Cardiac muscle cell (in vitro differentiated cells and primary cell): ENCODE measurements at regions not wholly inside any gene's neighbourhood (a gene's known extent, or its start where the extent isn't known, plus 50 kb on each side); places are given as distances from the start of the nearest gene placed in this dataset.

Experiments
- DNase-seq, 2 donors: peaks; one replicate each; pipeline versions ENCODE4 v3.0.0 to v3.0.0-alpha.2; 2010 to 2017; ENCODE audit warnings: low read depth in 1 of 2, low spot score in 1 of 2
- H3K27ac ChIP-seq: fragments of 200-600 bp; sonication (generic); 2 replicates; pipeline ENCODE4 v1.5.1; 2016
- H3K27me3 ChIP-seq: fragments of 200-600 bp; sonication (generic); 2 replicates; pipeline ENCODE4 v1.6.0; 2016; ENCODE audit warnings: control low read depth
- H3K36me3 ChIP-seq: fragments of 200-600 bp; sonication (generic); 2 replicates; pipeline ENCODE4 v1.5.1; 2016; ENCODE audit warnings: control low read depth
- H3K4me1 ChIP-seq: fragments of 200-600 bp; sonication (generic); 2 replicates; pipeline ENCODE4 v1.8.1; 2017; ENCODE audit warnings: low read depth, mild to moderate bottlenecking, mixed run types
- H3K4me3 ChIP-seq: fragments of 200-600 bp; sonication (generic); 2 replicates; pipeline ENCODE4 v1.5.1; 2016; ENCODE audit warnings: mild to moderate bottlenecking
- H3K9me3 ChIP-seq: fragments of 200-600 bp; sonication (generic); 2 replicates; pipeline ENCODE4 v1.5.1; 2017; ENCODE audit warnings: low read depth, mild to moderate bottlenecking, control low read depth
- TF ChIP-seq, protein P1 (sequence below): IDR thresholded peaks from 2 replicates; pipeline ENCODE4 v1.5.1; 2012; ENCODE audit warnings: low read depth, mild to moderate bottlenecking, low read length

DNA sequence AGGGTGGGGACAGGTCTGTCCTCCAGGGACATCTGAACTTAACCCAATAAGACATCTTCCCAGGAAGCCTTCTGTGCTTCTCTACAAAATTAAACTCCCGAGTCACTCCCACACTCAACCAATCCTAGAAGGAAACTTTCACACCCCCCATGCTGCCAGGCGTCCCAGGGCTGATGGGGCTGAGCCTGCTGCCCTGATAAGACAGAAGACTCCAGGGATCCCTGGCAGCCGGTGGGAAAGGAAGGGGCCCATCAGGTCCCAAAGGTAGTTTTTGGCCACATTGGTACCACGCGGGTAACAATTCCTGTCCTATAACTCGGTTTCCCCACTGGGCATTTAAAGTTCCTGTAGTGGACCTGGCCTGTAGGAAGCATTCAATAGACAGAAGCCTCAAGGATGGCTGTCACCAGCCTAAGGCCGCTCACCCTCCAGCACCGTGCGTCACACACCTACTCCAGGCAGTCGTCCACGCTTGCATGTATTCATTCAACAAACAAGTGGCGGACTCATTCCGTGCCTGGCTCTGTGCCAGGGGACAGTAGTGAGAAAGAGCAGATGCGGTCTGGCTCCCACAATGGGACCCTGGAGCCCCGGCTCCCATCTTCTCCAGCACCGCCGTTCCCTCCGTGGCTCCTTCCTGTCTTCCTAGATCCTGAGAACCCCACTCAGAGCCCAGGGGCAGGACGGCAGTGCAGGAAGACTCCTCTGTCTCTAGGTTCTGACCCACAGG is 465.2 kb downstream of the NPHP4 start:
- DNase-seq = no peak
- Histone ChIP-seq H3K36me3 (no peaks in the 10 kb centered on the region), H3K4me1 (no peaks in the 10 kb centered on the region), H3K27me3 (no peaks in the 10 kb centered on the region), H3K9me3 (no peaks in the 10 kb centered on the region), H3K4me3 (no peak overlapping the region), H3K27ac (no peak overlapping the region)
- TF ChIP-seq, protein P1, sequence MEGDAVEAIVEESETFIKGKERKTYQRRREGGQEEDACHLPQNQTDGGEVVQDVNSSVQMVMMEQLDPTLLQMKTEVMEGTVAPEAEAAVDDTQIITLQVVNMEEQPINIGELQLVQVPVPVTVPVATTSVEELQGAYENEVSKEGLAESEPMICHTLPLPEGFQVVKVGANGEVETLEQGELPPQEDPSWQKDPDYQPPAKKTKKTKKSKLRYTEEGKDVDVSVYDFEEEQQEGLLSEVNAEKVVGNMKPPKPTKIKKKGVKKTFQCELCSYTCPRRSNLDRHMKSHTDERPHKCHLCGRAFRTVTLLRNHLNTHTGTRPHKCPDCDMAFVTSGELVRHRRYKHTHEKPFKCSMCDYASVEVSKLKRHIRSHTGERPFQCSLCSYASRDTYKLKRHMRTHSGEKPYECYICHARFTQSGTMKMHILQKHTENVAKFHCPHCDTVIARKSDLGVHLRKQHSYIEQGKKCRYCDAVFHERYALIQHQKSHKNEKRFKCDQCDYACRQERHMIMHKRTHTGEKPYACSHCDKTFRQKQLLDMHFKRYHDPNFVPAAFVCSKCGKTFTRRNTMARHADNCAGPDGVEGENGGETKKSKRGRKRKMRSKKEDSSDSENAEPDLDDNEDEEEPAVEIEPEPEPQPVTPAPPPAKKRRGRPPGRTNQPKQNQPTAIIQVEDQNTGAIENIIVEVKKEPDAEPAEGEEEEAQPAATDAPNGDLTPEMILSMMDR = no peak

DNA sequence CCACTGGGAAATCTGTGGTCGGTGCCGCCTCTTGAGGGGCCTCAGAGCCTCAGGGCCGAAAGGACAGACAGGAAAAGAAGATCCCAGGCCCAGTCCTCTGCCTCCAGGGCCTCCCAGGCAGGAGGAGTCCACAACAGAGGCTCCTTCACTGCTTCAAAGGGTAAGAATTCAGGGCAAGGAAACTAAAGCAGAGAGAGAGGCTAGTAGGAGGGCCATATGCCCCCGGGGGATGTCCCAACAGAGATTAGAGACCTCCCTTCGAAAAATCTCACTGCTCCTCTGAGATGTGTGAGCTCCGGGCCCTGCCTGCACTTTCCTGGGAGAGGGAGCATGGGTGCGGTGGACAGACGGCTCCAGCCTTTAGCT is 465.9 kb downstream of the NPHP4 start:
- H3K4me3 ChIP-seq = no peak overlapping the region
- TF ChIP-seq, protein P1 = no peak
- H3K36me3 ChIP-seq = no peaks in the 10 kb centered on the region
- no peaks in the 10 kb centered on the region for H3K9me3 ChIP-seq
- no peaks in the 10 kb centered on the region for H3K27me3 ChIP-seq
- H3K27ac ChIP-seq = no peak overlapping the region
- no peak for DNase-seq
- no peaks in the 10 kb centered on the region for H3K4me1 ChIP-seq

- Histone ChIP-seq H3K4me3 (no peak overlapping the region), H3K27ac (no peak overlapping the region), H3K9me3 (no peaks in the 10 kb centered on the region), H3K27me3 (no peaks in the 10 kb centered on the region), H3K4me1 (no peaks in the 10 kb centered on the region), H3K36me3 (no peaks in the 10 kb centered on the region)
- TF ChIP-seq, protein P1 = no peak
- no peak for DNase-seq
Observed at GRCh38 chr1:5525597-5526384, 466.4 kb downstream of the NPHP4 start.

DNA sequence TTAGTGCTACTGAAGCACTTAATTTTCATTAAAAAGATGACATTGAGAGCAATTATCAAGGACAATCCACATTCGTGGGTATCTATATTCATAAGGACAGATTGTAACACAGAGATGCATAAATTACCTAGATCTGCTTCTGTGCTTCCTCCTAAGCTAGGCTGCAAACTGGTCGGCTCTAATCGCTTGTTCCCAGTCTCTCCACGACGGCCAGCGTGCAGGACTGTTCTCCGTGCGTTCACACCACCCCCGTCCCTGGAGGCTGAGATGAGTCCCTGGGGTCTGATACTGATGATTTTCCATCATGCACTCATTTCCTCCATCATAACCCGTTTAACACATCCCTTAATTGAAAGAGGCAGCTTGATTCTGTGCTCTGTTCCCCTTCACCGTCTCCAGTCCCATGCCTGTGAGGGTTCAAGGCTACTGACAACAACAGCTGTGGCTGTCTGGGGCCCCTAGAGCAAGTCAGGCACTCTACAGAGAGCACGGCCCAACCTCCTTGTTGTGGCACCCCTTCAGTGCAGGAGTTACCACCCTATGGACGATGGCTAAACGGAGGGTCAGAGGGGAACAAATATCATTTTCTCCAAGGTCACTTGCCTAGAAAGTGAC is 469.6 kb downstream of the NPHP4 start:
- TF ChIP-seq, protein P1 = no peak
- H3K36me3 ChIP-seq = no peaks in the 10 kb centered on the region
- no peaks in the 10 kb centered on the region for H3K4me1 ChIP-seq
- no peaks in the 10 kb centered on the region for H3K27me3 ChIP-seq
- H3K27ac ChIP-seq = no peak overlapping the region
- no peak for DNase-seq
- no peak overlapping the region for H3K4me3 ChIP-seq
- H3K9me3 ChIP-seq = no peaks in the 10 kb centered on the region

GRCh38 chr1:5519366-5520135 is 472.7 kb downstream of the NPHP4 start:
- TF ChIP-seq, protein P1 = no peak

More at GRCh38 chr1:5519366-5520135, 472.7 kb downstream of the NPHP4 start:
- DNase-seq = no peak
- Histone ChIP-seq H3K27me3 (no peaks in the 10 kb centered on the region), H3K36me3 (no peaks in the 10 kb centered on the region), H3K4me3 (no peak overlapping the region), H3K9me3 (no peaks in the 10 kb centered on the region), H3K4me1 (no peaks in the 10 kb centered on the region), H3K27ac (no peak overlapping the region)
